Mucosa of rectum (tissue), 2 donors: ENCODE measurements at regions not wholly inside any gene's neighbourhood (a gene's known extent, or its start where the extent isn't known, plus 50 kb on each side); places are given as distances from the start of the nearest gene placed in this dataset.
"Not testable (repeated sequence)": the region's sequence is repeated elsewhere in the genome, so short reads cannot be mapped to it uniquely, and the experiment has no call there.

Experiments used
- H3K27ac ChIP-seq, 2 donors: one replicate each; pipeline ENCODE4 v1.7.0; 2013; ENCODE audit warnings: inconsistent platforms in 2 of 2, low read depth in 2 of 2, low read length in 2 of 2
- H3K27me3 ChIP-seq, 2 donors: one replicate each; pipeline ENCODE4 v1.7.0; 2013; ENCODE audit warnings: low read length in 2 of 2; ENCODE audit not compliant: control insufficient read depth in 2 of 2, insufficient read depth in 2 of 2
- H3K36me3 ChIP-seq, 2 donors: one replicate each; pipeline ENCODE4 v1.7.0; 2013; ENCODE audit warnings: low read length in 2 of 2; ENCODE audit not compliant: control insufficient read depth in 2 of 2, insufficient read depth in 2 of 2
- H3K4me1 ChIP-seq, 2 donors: one replicate each; pipeline ENCODE4 v1.7.0; 2013; ENCODE audit warnings: low read length in 2 of 2, mild to moderate bottlenecking in 1 of 2; ENCODE audit not compliant: control insufficient read depth in 2 of 2, insufficient read depth in 2 of 2
- H3K4me3 ChIP-seq, 2 donors: one replicate each; pipeline ENCODE4 v1.7.0; 2013; ENCODE audit warnings: low read length in 2 of 2
- H3K9ac ChIP-seq, 2 donors: one replicate each; pipeline ENCODE4 v1.7.0; 2013; ENCODE audit warnings: low read length in 2 of 2, low read depth in 1 of 2, mild to moderate bottlenecking in 1 of 2
- H3K9me3 ChIP-seq, 2 donors: one replicate each; pipeline ENCODE4 v1.7.0; 2013; ENCODE audit warnings: low read length in 2 of 2; ENCODE audit not compliant: control insufficient read depth in 2 of 2
- donor health status: healthy.
- donor health status: Normal muscosa, but diverticular disease.

DNA sequence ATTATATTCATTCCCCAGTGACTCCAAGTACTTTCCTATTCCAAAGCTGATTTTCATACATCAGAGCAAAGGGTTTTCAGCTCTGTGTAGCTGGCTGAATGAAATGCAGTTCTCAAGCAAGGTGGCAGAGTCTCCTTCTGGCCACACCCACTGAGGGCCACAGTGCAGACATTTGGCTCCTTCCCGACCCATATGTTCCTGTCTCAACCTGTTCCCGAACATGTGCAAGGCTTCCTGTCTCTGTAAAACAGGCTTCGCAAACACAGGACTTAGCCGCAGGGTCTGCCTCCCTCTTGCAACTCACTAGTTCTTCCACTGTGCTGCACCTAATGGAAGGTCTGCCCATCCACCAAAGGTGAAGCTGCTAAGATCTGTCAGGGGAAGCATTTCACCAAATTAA lies 249.2 kb downstream of the MID1IP1 start:
- Histone ChIP-seq H3K27ac (no peak overlapping the region), H3K9ac (no peak overlapping the region), H3K27me3 (no peaks in the 10 kb centered on the region), H3K4me1 (no peaks in the 10 kb centered on the region), H3K9me3 (no peaks in the 10 kb centered on the region), H3K36me3 (no peaks in the 10 kb centered on the region), H3K4me3 (no peak overlapping the region)

DNA sequence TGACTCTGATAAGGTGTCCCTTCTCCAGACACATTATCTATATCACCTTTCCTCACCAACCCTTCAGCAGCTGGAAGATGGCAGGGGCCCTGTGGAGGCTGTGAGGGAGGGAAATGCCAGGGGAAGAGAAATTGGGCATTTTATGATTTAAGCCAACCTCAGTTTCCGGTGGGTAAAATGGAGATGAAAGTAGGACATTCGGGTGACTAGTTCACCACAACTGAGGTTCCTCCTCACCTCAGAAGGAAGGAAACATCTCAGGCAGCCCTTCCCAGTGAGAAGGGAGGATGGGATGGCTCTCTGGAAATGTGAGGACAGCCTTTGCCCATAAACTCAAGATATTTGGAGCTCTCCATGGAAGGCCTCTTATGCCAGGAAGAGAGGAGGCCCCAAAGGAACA lies 251.5 kb downstream of the MID1IP1 start:
- no peaks in the 10 kb centered on the region for H3K27me3 ChIP-seq
- H3K9me3 ChIP-seq, result no peaks in the 10 kb centered on the region
- H3K27ac ChIP-seq, result no peak overlapping the region
- H3K9ac ChIP-seq, result no peak overlapping the region
- H3K4me1 ChIP-seq, result no peaks in the 10 kb centered on the region
- H3K4me3 ChIP-seq, result no peak overlapping the region
- H3K36me3 ChIP-seq, result no peaks in the 10 kb centered on the region

DNA sequence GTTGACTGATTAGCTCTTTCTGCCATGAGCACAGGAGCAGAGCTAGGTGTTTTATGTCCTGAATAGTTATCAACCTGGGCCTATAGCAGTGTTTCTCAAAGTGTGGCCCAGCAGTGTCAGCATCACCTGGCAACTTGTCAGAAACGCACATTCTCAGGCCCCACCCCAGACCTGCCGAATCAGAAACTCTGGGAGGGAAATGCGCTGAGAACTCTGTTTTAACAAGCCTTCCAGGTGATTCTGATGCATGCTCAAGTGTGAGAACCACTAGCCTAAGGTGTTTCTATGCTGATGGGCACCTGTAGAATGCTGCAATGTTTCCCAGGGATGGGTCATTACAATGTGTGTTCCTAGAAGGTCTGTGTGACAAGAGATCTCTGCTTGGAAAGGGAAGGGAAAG lies 257.5 kb downstream of the MID1IP1 start:
- no peak overlapping the region for H3K4me3 ChIP-seq

DNA sequence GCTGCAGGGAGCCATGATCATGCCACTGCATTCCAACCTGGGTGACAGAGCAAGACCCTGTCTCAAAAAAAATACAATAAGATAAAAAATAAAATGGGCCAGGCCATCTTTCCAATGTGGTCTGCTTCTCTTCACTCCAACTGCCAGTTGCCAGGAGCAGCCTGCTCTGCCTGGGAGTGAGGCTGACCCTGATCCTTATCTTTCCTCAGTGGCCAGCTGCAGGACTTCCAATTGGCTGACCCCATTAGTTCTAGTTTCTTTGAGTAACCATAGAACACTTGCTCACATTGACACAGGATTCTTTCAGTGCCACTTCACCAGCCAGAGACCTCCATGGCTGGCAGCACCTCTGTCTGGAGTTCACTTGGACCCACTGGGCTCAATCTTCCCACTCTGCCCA lies 258.6 kb downstream of the MID1IP1 start:
- H3K9me3 ChIP-seq, result no peaks in the 10 kb centered on the region
- no peaks in the 10 kb centered on the region for H3K4me1 ChIP-seq
- no peak overlapping the region for H3K27ac ChIP-seq
- H3K9ac ChIP-seq, result no peak overlapping the region
- no peaks in the 10 kb centered on the region for H3K36me3 ChIP-seq
- peaks cover 0 to 1% of the 10 kb centered on the region in 2 donors for H3K27me3 ChIP-seq
- no peak overlapping the region for H3K4me3 ChIP-seq

More for the DNA sequence above, 257.5 kb downstream of the MID1IP1 start:
- Histone ChIP-seq H3K27me3 (no peaks in the 10 kb centered on the region), H3K4me1 (no peaks in the 10 kb centered on the region), H3K9ac (no peak overlapping the region), H3K36me3 (no peaks in the 10 kb centered on the region), H3K9me3 (no peaks in the 10 kb centered on the region), H3K27ac (no peak overlapping the region)

DNA sequence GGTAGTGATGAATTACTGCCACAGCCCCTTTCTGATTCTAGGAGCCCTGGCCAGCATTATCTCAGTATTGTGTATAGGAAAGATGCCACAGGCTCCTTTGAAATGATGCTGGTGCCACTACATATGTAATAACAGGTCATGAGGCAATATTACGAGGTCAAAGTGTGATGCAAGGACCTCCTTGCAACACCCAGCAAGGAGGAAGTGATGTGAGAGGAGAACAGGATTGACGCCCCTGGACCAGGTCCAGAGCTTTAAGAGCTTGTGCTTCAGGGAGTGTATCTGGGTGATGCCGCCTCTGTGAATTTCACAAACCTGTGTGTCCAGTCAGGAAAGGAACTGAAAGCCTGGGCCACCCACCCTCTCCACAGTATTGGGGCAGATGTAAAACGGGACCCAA lies 261.8 kb downstream of the MID1IP1 start:
- Histone ChIP-seq H3K4me3 (no peak overlapping the region), H3K36me3 (no peaks in the 10 kb centered on the region), H3K27me3 (peaks cover 0 to 4% of the 10 kb centered on the region in 2 donors), H3K27ac (no peak overlapping the region), H3K4me1 (no peaks in the 10 kb centered on the region), H3K9me3 (no peaks in the 10 kb centered on the region), H3K9ac (no peak overlapping the region)

DNA sequence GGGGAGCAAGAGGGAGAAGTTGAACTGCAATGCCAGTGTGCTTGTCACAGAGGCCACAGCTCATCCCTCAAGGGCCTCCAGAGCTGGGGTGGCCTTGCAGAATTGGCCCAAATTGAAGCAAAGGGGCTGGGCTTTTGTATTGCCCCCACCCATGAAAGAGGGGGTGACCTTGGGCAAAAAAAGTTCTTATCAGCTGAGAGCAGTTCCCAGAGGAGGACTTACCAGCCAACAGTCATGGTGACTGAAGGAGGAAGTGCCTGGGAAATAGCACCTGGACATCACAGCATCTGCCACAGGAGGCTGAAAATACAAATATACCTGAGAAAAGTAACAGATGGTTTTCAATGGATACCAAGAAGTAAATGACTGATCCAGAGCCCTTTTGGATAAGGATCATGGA lies 262.4 kb downstream of the MID1IP1 start:
- no peaks in the 10 kb centered on the region for H3K9me3 ChIP-seq
- no peaks in the 10 kb centered on the region for H3K4me1 ChIP-seq
- H3K4me3 ChIP-seq, result no peak overlapping the region
- no peak overlapping the region for H3K9ac ChIP-seq
- H3K36me3 ChIP-seq, result no peaks in the 10 kb centered on the region
- H3K27me3 ChIP-seq, result peaks cover 0 to 4% of the 10 kb centered on the region in 2 donors
- no peak overlapping the region for H3K27ac ChIP-seq

DNA sequence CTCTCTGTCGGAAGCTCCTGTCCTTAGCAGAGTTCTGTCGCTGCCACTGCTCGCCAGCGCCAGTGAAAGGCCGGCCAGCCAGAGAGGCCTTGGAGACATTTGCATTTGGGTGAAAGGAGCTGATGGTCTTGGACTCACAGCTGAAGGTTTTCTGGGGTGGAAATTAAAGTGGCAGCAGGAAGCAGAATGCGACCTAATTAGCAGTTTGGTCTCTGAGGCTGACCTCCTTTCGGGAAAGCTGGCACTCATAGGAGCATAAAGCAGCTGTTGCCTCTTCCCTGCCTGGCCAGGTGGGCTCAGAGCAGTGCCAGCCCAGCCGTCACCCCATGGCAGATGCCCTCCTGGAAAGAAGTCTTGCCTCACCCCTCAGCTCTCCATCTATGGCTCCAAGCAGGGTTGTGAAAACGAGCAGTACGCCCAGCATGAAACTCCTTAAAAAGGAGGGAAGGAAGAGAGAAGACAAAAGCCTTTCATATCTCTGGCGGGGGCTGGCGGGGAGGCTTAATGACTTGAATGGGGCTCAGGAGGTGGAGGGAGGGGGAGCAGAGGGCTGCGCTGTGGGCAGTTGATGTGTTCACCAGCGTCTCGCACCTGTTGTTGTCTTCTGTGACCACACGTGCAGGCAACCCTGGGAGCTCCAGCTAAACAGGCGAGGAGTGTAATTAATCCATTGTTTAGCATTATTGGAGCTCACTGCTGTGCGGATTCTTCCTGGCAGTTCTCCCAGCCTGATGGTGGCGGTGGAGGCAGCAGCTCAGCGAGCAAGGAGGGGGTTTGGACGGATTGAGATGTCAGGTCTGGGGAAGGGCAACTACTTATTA lies 264.0 kb downstream of the MID1IP1 start:
- H3K36me3 ChIP-seq, result no peaks in the 10 kb centered on the region
- peaks cover 0 to 4% of the 10 kb centered on the region in 2 donors for H3K27me3 ChIP-seq
- H3K27ac ChIP-seq, result no peak overlapping the region
- H3K9ac ChIP-seq, result no peak overlapping the region
- H3K4me1 ChIP-seq, result no peaks in the 10 kb centered on the region
- no peaks in the 10 kb centered on the region for H3K9me3 ChIP-seq
- no peak overlapping the region for H3K4me3 ChIP-seq

DNA sequence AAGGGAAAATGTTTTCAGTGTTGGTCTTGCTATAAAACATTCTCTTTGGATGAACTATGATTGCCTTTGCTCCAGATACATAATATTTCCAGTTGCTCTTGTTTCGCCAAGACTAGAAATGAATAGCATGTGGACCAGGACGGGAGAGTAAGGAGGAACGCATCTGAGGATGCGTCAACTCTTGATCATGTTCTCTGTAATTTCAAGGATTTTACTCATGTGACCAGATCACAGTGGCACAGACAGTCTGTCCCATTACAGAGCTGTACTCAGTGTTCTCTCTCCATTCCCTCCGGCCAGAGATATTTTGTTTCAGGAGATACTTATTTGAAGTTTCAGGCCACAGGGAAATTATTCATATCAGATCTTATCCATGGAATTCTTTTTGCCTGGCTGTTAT lies 266.6 kb downstream of the MID1IP1 start:
- no peaks in the 10 kb centered on the region for H3K4me1 ChIP-seq
- no peaks in the 10 kb centered on the region for H3K36me3 ChIP-seq
- H3K27me3 ChIP-seq, result peaks cover 0 to 5% of the 10 kb centered on the region in 2 donors
- H3K9me3 ChIP-seq, result no peaks in the 10 kb centered on the region
- no peak overlapping the region for H3K27ac ChIP-seq
- no peak overlapping the region for H3K9ac ChIP-seq
- no peak overlapping the region for H3K4me3 ChIP-seq

DNA sequence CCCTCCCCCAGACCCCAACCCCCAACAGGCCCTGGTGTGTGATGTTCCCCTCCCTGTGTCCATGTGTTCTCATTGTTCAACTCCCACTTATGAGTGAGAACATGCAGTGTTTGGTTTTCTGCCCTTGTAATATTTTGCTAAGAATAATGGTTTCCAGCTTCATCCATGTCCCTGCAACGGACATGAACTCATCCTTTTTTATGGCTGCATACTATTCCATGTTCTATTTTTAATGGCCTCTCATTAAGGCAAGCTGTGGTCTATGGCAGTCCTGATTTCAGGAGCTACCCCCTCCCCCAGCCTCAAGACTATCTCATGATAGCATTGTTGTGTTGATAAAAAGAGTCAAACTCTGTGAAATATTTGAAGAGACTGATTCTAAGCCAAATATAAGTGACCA lies 267.4 kb downstream of the MID1IP1 start:
- not testable (repeated sequence) for H3K9me3 ChIP-seq, H3K27ac ChIP-seq, H3K4me3 ChIP-seq, H3K4me1 ChIP-seq, H3K9ac ChIP-seq, H3K27me3 ChIP-seq, H3K36me3 ChIP-seq

DNA sequence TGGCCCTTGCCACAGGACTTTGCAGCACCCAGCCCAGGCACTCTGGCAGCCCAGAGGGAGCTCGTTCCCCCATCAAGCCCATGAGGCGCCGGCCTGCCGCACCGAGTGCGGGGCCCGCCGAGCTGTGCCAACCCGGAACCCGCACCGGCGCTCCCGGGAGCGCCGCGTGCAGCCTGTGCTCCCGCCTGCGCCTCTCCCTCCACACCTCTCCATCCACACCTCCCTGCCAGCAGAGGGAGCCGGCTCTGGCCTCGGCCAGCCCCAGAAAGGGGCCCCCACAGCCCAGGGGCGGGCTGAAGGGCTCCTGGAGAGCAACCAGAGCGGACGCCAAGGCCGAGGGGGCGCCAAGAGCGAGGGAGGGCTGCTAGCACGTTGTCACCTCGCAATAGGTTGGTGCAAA lies 268.8 kb downstream of the MID1IP1 start:
- Histone ChIP-seq H3K27ac (no peak overlapping the region), H3K27me3 (peaks cover 0 to 3% of the 10 kb centered on the region in 2 donors), H3K9me3 (no peaks in the 10 kb centered on the region), H3K4me1 (no peaks in the 10 kb centered on the region), H3K4me3 (no peak overlapping the region), H3K9ac (no peak overlapping the region), H3K36me3 (no peaks in the 10 kb centered on the region)
